GM10266 (cell line): ENCODE measurements at regions not wholly inside any gene's neighbourhood (a gene's known extent, or its start where the extent isn't known, plus 50 kb on each side); places are given as distances from the start of the nearest gene placed in this dataset.

ENCODE experiments used
- DNase-seq: peaks from one replicate; pipeline ENCODE4 v3.0.0; 2012; ENCODE audit errors: extremely low spot score
- TF ChIP-seq, protein P1 (sequence below): IDR thresholded peaks from 2 replicates; pipeline ENCODE4 v1.5.1; 2012; ENCODE audit warnings: mild to moderate bottlenecking, low read depth; ENCODE audit not compliant: control insufficient read depth, insufficient read depth; ENCODE audit errors: missing control alignments

DNA sequence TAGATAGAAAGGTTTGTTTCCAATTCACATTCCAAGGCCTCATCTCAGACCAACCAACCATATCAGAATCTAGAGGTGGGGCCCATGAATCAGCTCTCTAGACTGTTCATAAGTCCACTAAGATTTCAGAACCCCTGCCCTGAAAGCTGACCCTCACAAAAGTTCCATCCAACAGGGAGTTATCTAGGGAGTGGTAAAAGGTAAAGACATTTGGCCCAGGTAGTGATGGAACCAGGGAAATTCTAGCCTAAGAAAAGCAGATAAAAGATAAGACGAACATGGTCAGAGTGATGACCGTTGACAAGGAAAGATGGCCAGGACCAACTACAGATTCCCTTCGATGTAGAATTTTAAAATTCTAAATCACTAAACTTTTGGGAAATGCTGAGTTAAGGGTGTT is 198.0 kb upstream of the NEBL start:
- TF ChIP-seq, protein P1, sequence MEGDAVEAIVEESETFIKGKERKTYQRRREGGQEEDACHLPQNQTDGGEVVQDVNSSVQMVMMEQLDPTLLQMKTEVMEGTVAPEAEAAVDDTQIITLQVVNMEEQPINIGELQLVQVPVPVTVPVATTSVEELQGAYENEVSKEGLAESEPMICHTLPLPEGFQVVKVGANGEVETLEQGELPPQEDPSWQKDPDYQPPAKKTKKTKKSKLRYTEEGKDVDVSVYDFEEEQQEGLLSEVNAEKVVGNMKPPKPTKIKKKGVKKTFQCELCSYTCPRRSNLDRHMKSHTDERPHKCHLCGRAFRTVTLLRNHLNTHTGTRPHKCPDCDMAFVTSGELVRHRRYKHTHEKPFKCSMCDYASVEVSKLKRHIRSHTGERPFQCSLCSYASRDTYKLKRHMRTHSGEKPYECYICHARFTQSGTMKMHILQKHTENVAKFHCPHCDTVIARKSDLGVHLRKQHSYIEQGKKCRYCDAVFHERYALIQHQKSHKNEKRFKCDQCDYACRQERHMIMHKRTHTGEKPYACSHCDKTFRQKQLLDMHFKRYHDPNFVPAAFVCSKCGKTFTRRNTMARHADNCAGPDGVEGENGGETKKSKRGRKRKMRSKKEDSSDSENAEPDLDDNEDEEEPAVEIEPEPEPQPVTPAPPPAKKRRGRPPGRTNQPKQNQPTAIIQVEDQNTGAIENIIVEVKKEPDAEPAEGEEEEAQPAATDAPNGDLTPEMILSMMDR, result no peak
- no peak for DNase-seq

DNA sequence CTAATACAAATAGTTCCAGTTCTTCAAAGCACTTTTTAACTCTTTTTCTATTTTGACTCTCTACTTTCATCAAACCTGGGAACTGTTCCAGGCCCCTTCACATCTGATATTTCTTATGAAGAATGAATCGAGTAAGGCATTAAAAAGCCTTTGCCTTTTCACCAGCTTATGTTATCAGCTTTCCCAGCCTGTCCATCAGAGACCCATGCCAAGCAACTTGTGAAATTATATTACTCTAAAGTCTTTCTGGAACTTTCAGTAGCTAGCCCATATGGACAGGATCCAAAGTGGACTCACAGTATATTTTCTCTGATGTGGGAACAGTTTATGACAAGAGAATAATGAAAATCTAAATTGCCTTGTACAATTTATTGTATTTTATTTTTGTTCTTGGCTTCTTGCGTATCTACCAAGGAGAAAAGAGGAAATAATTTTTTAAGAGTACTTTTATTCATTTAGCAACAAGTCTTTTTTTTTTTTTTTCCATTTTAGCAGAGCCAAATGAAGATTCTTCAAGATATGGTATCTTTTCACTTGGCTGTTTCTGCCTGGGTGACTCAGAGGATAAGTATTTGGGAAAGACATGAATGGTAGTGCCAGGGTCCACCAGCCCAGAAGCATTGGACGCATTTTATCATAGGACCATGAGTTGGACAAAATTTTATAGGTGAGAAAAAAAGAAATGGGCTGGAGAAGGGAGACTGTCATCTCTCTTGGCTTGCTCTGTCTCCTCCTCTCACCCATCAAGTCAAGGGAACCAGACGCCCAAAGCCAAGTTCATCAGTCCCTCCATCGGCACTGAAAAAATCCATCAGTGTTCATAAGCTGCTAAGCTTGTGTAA is 195.8 kb upstream of the NEBL start:
- DNase-seq, result no peak
- TF ChIP-seq, protein P1, result no peak

DNA sequence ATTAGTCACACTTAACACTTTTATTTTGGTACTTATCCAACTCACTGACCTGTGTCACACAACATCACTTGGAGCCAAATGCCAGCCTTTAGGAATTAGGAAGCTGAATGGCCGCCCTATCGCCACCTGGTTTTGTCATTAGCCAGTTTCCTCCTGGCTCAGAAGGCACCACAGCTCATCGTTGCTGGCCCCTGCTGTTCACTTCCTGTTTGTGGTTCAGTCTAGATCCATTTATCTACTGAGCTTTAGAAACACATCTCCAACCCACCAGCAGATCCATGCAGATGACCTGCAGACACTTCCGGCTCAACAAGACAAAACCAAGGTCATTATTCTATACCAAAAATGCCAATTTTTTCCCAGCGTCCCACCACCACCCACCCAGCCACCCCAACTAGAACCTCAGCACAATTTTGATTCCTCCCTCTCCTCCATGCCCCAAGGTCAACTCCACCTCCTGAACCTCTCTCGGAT is 193.5 kb upstream of the NEBL start:
- TF ChIP-seq, protein P1, result no peak
- no peak for DNase-seq

DNA sequence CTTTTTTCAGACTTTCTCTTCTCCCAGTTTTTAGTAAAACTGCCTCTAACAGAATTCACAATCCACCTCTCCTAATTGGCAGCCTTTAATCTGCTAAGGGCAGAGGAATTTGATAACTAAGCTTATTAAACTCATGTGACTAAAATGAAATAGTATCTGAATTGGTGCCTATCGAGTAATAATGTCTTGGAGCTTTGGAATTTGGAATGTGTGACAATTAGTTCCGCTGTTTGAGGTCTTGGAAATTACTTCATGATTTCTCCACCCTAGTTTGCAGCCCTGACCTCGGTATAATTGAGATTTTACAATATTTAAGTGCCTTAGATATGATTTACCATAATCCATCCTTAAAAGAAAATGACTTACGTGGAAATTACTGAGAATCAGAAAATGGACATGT is 190.4 kb upstream of the NEBL start:
- no peak for DNase-seq
- TF ChIP-seq, protein P1, result no peak

DNA sequence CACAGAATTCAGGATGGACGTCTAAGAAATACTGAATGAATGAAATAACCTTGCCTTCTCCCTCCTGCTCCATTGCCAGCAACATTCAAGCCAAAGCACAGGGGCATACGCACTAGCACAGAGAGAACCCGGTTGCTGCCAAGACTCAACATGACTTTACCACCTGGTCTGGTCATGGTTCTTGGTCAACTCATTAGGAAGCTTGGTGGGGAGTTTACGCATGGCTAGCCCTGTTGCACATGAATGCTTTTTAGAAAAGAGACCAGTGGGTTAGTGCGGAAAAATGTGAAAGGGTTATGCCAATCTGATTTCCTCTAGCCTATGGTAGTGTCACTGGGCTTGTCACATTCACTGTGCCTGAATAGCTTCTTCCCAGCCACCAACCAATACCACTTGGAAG is 187.6 kb upstream of the NEBL start:
- TF ChIP-seq, protein P1, result no peak
- no peak for DNase-seq

DNA sequence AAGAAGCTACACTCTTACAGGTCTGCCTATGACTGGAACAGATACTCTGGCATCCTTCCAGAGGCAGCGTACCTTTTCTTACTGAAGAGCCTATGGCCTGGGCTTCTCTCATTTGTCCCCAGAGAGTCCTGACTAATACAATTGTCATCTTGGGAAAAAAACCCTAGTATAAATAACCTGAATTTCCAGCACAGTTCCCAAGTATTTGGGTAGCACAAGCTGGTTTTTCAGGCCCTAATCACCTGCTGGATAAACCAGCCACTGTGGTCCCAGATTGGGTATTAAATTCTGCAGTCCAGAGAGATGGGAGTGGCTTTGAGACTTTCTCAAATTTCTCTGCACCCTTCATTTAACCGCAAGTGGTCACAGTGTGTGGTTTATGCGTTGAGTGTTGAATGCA is 186.8 kb upstream of the NEBL start:
- TF ChIP-seq, protein P1, result no peak
- DNase-seq, result no peak

DNA sequence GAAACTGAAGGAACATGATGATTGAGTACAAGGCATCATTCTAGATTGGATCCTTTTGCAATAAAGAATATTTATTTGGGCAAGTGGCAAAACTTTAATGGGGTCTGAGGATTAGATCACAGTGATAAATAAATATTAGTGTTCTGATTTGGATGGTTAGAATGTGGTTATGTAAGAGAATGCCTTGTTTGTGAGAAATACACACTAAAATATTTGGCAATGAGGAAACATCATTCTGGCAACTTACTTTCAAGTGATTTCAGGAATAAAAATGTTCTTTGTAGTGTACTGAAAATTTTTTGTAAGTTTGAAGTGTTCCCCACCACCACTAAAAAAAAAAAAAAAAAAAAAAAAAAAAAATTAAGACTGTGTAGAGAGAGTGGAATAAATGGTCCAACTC is 185.1 kb upstream of the NEBL start:
- TF ChIP-seq, protein P1, result no peak

More for the DNA sequence above, 185.1 kb upstream of the NEBL start:
- DNase-seq, result no peak
